ENCODE measurements at regions not wholly inside any gene's neighbourhood (a gene's known extent, or its start where the extent isn't known, plus 50 kb on each side); places are given as distances from the start of the nearest gene placed in this dataset.

DNA sequence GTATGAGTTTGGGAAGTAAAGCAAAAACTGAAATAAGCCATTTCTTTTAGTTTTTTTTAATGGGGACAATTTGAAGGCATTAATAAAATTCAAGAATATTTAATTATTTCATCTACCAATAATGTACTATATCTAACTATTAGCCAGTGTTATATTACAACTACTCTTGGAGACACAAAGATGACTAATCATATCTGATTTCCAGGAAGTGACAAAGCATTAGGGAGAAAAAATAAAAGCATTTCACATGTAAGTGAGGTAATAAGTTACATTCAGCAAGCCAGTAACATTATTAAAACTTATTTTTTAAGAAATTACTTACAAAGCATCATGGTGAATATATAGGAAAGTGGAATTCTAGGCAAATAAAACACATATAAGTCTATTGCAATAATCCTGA lies 781.3 kb upstream of the NRXN1 start:
- TF ChIP-seq POLR2A (IDR thresholded peaks at IDR 0.05) (no peak), EP300 (IDR thresholded peaks at IDR 0.05; ENCODE audit: low read depth) (no peak)
- TF ChIP-seq, protein P1, sequence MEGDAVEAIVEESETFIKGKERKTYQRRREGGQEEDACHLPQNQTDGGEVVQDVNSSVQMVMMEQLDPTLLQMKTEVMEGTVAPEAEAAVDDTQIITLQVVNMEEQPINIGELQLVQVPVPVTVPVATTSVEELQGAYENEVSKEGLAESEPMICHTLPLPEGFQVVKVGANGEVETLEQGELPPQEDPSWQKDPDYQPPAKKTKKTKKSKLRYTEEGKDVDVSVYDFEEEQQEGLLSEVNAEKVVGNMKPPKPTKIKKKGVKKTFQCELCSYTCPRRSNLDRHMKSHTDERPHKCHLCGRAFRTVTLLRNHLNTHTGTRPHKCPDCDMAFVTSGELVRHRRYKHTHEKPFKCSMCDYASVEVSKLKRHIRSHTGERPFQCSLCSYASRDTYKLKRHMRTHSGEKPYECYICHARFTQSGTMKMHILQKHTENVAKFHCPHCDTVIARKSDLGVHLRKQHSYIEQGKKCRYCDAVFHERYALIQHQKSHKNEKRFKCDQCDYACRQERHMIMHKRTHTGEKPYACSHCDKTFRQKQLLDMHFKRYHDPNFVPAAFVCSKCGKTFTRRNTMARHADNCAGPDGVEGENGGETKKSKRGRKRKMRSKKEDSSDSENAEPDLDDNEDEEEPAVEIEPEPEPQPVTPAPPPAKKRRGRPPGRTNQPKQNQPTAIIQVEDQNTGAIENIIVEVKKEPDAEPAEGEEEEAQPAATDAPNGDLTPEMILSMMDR (IDR thresholded peaks at IDR 0.05): no peak

Measured in transverse colon (tissue), 3 donors.